OCI-M2 (cell line): ENCODE measurements at regions not wholly inside any gene's neighbourhood (a gene's known extent, or its start where the extent isn't known, plus 50 kb on each side); places are given as distances from the start of the nearest gene placed in this dataset.

Experiments
- DNase-seq: peaks from one replicate; lab custom pipeline; 2025; ENCODE audit not compliant: unreplicated experiment; lab: John Stamatoyannopoulos, UW

- no peak for DNase-seq
These were observed 609.9 kb upstream of the TMEM132C start for GRCh38 chr12:127657036-127657435.

- no peak for DNase-seq
These were observed 606.0 kb upstream of the TMEM132C start for GRCh38 chr12:127660961-127661360.

GRCh38 chr12:127663716-127664115 is 603.3 kb upstream of the TMEM132C start:
- DNase-seq = no peak

- DNase-seq = no peak
These were observed 602.1 kb upstream of the TMEM132C start for GRCh38 chr12:127664901-127665300.

GRCh38 chr12:127667131-127667685 is 599.8 kb upstream of the TMEM132C start:
- no peak for DNase-seq

GRCh38 chr12:127670294-127670693 is 596.7 kb upstream of the TMEM132C start:
- no peak for DNase-seq

DNA sequence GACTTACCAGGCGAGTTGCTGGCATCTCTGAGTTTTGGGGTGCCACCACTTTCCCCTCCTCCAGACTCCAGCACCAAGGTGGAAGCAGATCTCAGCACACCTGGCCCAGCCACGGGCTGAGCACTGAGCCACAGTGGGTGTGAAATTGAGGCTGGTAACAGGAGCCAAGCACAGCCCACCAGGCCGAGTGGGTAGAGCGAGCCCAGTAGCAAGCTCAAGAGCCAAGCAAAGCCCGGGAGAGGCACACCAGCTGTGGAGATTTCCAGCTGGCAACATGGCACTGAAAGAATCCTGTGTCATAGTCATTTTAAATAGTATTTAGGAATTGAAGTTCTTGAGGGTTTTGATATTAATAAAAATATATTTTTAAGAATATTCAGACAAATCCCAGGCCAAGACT is 596.2 kb upstream of the TMEM132C start:
- DNase-seq = no peak

DNA sequence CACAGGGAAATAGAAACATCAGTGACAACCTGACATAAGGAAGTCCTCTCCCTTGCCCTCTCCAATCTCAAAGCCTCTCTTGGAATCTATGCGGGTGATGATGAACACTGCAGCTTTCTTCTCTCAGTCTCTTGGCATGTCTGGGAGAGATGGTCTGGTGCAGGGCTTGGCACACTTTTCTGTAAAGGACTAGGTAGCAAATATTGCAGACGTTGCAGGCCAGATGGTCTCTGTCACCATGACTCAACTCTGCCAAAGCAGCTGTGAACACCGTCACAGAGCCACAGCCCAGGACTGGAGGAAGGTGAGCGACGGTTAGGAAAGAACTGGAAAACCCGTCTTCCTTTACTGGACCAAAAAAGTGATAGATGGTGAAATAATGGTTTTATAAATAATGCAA is 591.0 kb upstream of the TMEM132C start:
- no peak for DNase-seq

DNA sequence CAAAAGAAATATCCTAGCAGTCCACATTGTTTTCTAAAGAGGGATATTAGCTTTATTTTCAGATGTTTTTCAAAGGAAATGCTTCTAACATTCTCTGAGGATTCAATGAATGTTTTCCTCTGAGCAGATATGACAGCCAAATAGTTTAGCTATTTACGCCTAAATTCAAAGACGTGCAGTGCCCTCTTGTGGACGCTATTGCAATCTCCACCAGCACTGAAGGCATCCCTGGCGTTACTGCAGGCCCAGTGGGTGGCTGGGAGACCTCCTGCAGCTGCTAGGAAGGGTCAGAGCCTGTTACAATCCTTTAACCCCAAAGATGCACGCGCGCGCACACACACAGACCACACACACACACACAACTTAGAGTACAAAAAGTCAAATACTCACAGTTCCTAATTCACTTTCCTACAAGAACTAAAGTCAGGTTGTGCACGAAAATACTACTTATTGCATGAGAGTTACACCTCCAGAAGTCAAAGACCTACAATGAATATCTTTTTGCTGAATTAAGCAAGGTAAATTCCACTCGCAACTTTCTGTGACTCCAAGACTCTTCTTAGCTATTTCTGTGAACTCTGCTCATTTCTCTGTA is 589.3 kb upstream of the TMEM132C start:
- DNase-seq = no peak

DNA sequence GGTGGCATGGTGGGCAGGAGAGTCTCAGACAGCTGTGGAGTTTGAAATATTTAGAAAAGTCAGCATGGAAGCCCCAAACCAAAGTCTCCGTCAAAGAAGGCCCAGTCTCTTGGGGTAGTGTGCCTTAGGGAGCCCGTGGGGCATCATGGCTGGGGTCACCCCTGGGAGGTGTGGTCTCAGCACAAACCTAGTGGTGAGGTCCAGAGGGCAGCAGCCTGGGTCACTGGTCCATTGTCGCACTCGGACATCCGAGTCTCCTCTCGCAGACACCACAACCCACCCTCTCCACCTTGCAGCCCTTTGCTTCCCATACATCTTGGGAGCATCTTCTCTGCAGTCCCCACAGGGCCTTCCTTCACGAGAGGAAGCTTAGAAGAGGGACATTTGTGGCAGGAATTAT is 588.0 kb upstream of the TMEM132C start:
- no peak for DNase-seq

DNA sequence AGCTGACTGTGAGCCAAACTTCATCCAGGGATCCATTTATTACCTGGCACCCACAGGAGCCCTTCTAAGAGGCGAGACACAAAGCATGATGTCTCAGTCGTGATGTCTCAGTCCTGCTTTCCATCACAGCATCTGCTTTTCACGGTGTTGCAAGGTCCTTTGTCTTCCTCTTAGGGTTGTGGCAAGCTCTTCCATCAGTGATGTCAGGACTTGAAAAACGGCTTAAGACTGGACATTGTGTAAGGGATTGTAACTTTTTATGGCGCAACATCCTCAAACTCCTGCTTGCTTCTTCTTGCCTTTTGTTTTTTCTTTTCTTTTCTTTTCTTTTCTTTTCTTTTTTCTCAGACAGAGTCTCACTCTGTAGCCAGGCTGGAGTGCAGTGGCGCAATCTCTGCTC is 586.5 kb upstream of the TMEM132C start:
- no peak for DNase-seq

GRCh38 chr12:127681151-127681754 is 585.7 kb upstream of the TMEM132C start:
- no peak for DNase-seq

DNA sequence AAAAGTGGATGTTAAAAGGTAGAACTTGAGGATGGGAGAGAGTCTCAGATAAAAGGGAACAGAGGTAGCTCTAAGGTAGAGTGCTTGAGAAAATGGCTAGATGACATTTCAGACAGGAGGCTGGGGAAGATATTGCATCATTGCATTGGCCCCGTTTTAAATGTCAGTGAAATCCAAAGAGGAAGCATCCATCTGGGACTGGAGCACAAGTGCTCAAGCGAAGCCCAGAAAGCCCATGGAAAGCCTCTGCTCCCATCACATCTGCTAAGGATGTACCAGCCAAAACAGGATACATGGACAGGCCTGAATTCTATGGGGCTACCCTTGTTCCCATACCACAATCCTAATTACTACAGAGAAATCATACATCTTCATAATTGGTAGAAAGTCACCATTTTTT is 581.5 kb upstream of the TMEM132C start:
- no peak for DNase-seq

GRCh38 chr12:127685931-127686330 is 581.0 kb upstream of the TMEM132C start:
- no peak for DNase-seq

- no peak for DNase-seq
These were observed 579.8 kb upstream of the TMEM132C start for GRCh38 chr12:127687181-127687580.

DNA sequence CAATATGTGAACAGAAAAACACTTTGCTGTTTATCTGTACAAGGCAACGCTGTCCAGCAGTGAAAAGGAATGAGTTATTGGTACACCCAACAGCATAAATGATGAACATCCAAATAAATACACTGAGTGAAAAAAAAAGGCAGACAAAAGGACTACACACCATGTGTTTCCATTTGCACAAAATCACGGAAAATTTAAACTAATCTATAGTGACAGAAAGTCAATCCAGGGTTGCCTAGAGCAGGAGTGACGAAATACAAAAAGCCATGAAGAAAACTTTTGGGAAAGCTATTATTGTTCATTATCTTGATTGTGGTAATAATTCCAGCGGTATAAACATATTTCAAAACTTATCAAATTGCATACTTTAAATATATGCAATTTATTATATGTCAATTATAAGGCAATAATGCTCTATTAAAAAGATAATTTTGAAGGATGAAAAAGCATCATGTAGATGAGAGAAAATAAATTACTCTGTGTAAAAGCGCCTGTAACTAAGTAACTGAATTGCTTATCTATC is 578.0 kb upstream of the TMEM132C start:
- no peak for DNase-seq

DNA sequence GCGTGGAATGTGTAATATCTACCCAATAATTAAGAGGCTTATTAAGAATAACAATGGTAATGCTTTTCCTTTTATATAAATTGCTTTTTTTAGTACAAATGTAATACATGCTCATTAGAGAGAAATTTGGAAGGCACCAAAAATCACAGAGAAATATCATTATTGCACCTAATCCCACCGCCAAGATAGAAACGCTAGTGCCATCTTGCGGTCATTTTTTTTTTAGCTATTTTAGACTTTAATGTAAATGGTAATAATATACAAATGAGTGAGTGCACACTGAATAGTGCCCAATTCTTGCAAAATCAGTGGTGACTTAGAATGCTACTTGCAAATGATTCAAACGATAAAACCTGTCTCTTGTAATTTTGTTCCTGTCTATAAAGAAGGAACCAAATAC is 576.8 kb upstream of the TMEM132C start:
- DNase-seq = no peak

GRCh38 chr12:127696963-127697362 is 570.0 kb upstream of the TMEM132C start:
- DNase-seq = no peak

DNA sequence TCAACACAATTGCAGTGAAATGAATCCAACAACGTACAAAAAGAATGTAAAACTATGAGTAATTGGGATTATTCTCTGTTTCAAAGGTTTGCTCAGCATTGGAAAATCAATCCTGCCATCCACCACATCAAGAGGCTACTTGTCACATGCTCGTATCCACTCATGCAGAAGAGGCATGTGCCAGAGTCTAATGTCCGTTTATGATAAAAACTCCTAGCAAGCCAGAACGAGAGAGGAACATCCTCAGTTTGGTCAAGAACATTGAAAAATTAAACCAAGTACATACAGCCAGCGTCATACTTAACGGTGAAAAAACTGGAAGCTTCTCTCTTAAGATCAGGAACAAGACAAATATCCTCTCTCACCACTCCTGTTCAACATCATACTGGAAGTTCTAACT is 563.9 kb upstream of the TMEM132C start:
- no peak for DNase-seq

DNA sequence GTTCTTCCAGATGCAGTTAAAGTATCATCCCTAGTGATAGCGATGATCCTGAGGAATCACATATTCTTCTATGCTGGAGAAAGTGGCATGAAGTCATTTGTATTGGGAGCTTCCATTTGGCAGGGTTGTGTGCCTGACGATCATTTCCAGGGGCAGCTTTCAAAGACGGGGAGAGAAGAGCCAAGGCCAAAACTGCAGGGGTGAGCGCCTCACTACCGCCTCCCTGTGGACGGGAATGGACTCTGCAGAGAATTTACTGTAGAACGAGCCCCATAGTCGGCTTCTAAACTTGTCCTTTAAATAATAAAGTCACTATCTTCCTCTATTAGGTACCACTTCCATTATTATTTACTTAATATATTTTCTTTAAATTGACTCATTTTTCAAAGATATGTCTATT is 555.9 kb upstream of the TMEM132C start:
- DNase-seq = no peak

GRCh38 chr12:127712561-127712960 is 554.4 kb upstream of the TMEM132C start:
- DNase-seq = no peak

- no peak for DNase-seq
These were observed 550.8 kb upstream of the TMEM132C start for GRCh38 chr12:127716166-127716565.

DNA sequence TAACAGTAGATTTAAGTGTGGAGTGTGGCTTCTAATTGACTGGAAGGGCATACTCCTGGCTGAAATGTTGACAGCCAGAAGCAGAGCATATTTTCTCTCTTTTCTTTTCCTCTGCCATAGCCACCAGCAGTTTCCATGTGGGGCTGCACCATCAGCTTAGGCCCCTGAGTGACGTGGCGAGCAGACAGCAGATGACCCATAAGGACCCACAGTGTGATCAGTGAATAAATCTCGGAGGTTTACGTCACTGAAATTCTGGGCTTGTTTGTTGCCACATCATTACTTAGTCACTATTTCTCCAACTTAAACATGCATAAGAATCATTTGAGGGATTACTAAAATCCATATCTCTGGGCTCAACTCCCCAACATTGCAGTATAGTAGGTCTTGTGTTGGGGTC is 549.7 kb upstream of the TMEM132C start:
- DNase-seq = no peak
